ENCODE measurements at regions not wholly inside any gene's neighbourhood (a gene's known extent, or its start where the extent isn't known, plus 50 kb on each side); places are given as distances from the start of the nearest gene placed in this dataset.
A peak's percentile ranks its signal among the peaks of the same experiment; 100 is the strongest.

DNA sequence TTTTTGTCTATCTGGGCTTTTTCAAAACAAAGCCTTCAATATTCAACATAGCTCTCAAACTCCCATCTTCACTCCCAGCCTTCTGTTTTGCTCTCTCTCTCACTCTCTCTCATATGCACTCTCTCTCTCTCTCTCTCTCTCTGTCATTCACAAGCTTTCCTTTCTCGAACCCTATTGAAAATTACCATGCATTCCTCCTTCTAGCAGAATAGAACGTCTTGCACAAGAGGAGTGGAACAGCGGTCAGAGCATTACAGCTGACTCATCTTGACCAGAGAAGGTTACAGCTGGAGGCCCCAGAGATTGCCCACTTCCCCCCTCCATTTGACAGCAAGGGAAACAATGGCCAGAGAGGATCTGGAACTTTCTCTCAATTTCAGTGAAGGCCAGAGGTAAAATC, 51.0 kb upstream of the LIFR start:
- Histone ChIP-seq H3K36me3 (ENCODE audit: control insufficient read depth, insufficient read depth, low read length) (no peaks in the 10 kb centered on the region), H3K4me3 (ENCODE audit: low read length) (no peak overlapping the region), H3K4me1 (ENCODE audit: control insufficient read depth, insufficient read depth, low read length) (no peaks in the 10 kb centered on the region), H3K27ac (ENCODE audit: low read length) (no peak overlapping the region), H3K27me3 (ENCODE audit: control insufficient read depth, insufficient read depth, low read length) (no peaks in the 10 kb centered on the region), H3K9me3 (replicated peaks; ENCODE audit: control insufficient read depth, low read depth, low read length) (no peaks in the 10 kb centered on the region)
- no peak for DNase-seq
- 60% methylated on average over 2 of the region's 3 CpGs for WGBS (ENCODE audit: insufficient coverage)

DNA sequence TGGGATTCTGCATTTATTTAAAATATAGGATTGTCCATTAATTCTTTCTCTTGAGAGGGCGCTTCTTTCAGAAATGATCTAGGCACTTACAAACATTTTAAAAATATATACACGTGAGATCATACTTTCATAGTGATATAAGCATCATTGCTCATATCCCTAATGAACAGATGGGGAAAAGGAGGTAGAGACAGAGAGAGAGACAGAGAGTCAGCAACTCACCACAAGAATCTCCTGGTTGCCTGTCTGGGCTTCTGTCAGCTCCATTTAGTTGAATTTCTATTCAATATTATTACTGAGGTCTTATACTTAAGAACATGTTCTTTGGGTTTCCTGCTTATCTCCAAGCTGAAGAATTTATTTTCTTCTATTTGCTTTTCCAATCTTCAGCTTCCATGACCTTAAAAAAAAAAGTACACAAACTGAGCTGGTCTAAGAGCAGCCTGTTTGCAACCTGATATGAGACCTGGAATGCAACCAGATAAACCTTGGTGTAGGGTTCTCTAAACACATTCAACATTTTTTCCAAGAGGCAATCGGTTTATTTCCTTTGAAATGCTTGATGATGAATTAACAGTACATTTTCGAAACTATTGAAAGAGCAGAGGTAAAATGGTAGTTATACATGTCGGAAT, 51.6 kb upstream of the LIFR start:
- no peak for DNase-seq
- Histone ChIP-seq H3K4me1 (ENCODE audit: control insufficient read depth, insufficient read depth, low read length) (no peaks in the 10 kb centered on the region), H3K36me3 (ENCODE audit: control insufficient read depth, insufficient read depth, low read length) (no peaks in the 10 kb centered on the region), H3K4me3 (ENCODE audit: low read length) (no peak overlapping the region), H3K27me3 (ENCODE audit: control insufficient read depth, insufficient read depth, low read length) (no peaks in the 10 kb centered on the region), H3K27ac (ENCODE audit: low read length) (no peak overlapping the region), H3K9me3 (replicated peaks; ENCODE audit: control insufficient read depth, low read depth, low read length) (no peaks in the 10 kb centered on the region)
- no CpG with 5 or more reads among the region's 5 CpGs for WGBS (ENCODE audit: insufficient coverage)

DNA sequence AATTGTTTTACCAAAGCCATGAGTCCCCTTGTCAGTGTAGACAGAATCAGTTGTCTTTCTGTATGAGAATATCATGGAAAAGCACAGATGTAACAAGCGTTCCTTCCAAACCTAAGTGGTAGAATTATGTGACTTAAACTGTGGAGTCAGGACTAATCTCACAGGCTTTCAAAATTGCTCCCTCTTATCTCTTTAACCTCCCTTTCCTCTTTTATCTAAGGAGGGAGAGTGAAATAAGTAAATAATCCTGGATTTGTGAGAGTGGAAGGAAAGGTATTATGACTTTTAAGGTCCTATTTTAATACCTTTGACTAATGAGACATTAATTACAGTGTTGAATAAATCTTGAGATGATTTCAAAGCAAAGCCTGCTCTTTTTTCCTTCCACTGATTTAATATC, 52.4 kb upstream of the LIFR start:
- Histone ChIP-seq H3K27ac (ENCODE audit: low read length) (no peak overlapping the region), H3K36me3 (ENCODE audit: control insufficient read depth, insufficient read depth, low read length) (no peaks in the 10 kb centered on the region), H3K4me3 (ENCODE audit: low read length) (no peak overlapping the region), H3K4me1 (ENCODE audit: control insufficient read depth, insufficient read depth, low read length) (no peaks in the 10 kb centered on the region), H3K9me3 (replicated peaks; ENCODE audit: control insufficient read depth, low read depth, low read length) (no peaks in the 10 kb centered on the region), H3K27me3 (ENCODE audit: control insufficient read depth, insufficient read depth, low read length) (no peaks in the 10 kb centered on the region)
- no peak for DNase-seq
- no CpG with 5 or more reads among the region's 1 CpG for WGBS (ENCODE audit: insufficient coverage)

GRCh38 chr5:38612851-38613250, 56.4 kb upstream of the LIFR start:
- H3K27ac ChIP-seq (ENCODE audit: low read length), result no peak overlapping the region
- H3K36me3 ChIP-seq (ENCODE audit: control insufficient read depth, insufficient read depth, low read length), result no peaks in the 10 kb centered on the region
- H3K27me3 ChIP-seq (ENCODE audit: control insufficient read depth, insufficient read depth, low read length), result no peaks in the 10 kb centered on the region
- H3K4me3 ChIP-seq (ENCODE audit: low read length), result no peak overlapping the region
- no peaks in the 10 kb centered on the region for H3K9me3 ChIP-seq (replicated peaks; ENCODE audit: control insufficient read depth, low read depth, low read length)
- peaks cover 2% of the 10 kb centered on the region for H3K4me1 ChIP-seq (ENCODE audit: control insufficient read depth, insufficient read depth, low read length)
- DNase-seq, result no peak

- Histone ChIP-seq H3K36me3 (ENCODE audit: control insufficient read depth, insufficient read depth, low read length) (no peaks in the 10 kb centered on the region), H3K4me1 (ENCODE audit: control insufficient read depth, insufficient read depth, low read length) (peaks cover 2% of the 10 kb centered on the region), H3K4me3 (ENCODE audit: low read length) (no peak overlapping the region), H3K27ac (ENCODE audit: low read length) (no peak overlapping the region), H3K9me3 (replicated peaks; ENCODE audit: control insufficient read depth, low read depth, low read length) (no peaks in the 10 kb centered on the region), H3K27me3 (ENCODE audit: control insufficient read depth, insufficient read depth, low read length) (no peaks in the 10 kb centered on the region)
- no CpG with 5 or more reads among the region's 3 CpGs for WGBS (ENCODE audit: insufficient coverage)
- DNase-seq, result no peak
These were observed 57.0 kb upstream of the LIFR start for GRCh38 chr5:38613490-38613889.

DNA sequence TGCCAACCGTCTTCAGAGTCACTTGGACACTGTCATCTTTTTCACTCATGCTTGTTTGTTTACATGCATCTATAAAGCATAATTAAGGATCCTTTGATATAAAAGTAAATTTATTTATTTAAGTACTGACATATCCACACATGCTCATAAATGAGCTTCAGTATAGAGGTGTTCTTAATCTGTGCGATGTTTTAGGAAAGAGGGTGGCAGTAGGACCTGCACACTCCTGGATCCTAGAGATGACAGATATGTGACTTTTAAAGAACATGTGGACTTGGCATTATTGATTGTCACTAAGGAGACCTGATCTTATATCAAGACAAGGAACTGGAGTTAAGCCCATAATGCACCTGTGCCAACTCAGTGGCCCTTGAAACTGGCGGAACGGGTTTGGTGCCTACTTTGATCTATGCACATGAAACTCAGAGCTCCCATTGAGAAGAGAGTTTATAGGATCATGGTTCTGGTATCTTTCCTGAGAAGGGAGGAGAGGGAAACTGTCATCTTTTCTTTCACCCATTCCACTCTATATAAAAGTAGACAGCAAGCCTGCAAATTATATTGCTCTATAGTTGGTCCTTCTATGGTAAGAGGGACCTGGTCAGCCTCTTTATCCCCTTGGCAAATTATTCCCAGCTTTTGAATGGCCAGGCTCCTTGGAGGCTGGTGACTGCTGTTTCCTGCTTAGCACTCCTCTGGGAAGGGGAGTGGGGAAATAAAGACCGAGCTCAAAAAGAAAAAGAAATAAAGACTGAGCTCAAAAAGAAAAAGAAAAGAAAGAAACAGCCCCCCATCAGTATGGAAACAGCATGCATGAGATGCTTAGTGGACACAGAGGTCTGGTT, 57.8 kb upstream of the LIFR start:
- Histone ChIP-seq H3K4me1 (ENCODE audit: control insufficient read depth, insufficient read depth, low read length) (peaks cover 2% of the 10 kb centered on the region), H3K36me3 (ENCODE audit: control insufficient read depth, insufficient read depth, low read length) (no peaks in the 10 kb centered on the region), H3K27me3 (ENCODE audit: control insufficient read depth, insufficient read depth, low read length) (no peaks in the 10 kb centered on the region), H3K4me3 (ENCODE audit: low read length) (no peak overlapping the region), H3K9me3 (replicated peaks; ENCODE audit: control insufficient read depth, low read depth, low read length) (no peaks in the 10 kb centered on the region), H3K27ac (ENCODE audit: low read length) (no peak overlapping the region)
- WGBS (ENCODE audit: insufficient coverage), result 80% methylated on average over 1 of the region's 5 CpGs
- no peak for DNase-seq

GRCh38 chr5:38615042-38615441, 58.6 kb upstream of the LIFR start:
- Histone ChIP-seq H3K4me3 (ENCODE audit: low read length) (no peak overlapping the region), H3K4me1 (ENCODE audit: control insufficient read depth, insufficient read depth, low read length) (peaks cover 2% of the 10 kb centered on the region), H3K27me3 (ENCODE audit: control insufficient read depth, insufficient read depth, low read length) (no peaks in the 10 kb centered on the region), H3K9me3 (replicated peaks; ENCODE audit: control insufficient read depth, low read depth, low read length) (peaks cover 3% of the 10 kb centered on the region), H3K27ac (ENCODE audit: low read length) (no peak overlapping the region), H3K36me3 (ENCODE audit: control insufficient read depth, insufficient read depth, low read length) (no peaks in the 10 kb centered on the region)
- no CpG with 5 or more reads among the region's 1 CpG for WGBS (ENCODE audit: insufficient coverage)
- DNase-seq, result no peak

DNA sequence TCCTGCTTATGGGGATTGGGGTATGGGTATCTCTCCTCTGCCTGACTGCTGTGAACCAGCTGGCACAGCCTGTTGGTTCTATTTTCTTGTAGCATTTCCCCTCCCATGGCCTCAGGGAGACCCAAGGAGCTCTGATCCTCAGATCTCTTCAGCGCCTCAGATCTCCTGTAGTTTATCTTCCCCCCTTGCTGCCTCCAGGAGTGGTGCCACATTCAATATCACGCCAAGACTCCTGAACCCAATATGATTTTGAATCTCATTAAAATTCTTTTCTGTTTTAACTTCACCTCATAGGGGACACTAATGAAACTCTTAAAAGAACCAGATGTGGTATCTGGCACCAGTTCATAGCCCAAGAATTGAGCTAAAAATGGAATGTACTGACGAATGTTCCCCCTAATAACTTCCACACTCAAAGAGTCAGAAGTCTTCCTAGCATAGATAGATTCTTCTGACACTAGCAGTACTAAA, 59.6 kb upstream of the LIFR start:
- WGBS (ENCODE audit: insufficient coverage), result 35% methylated on average over 2 of the region's 3 CpGs
- Histone ChIP-seq H3K27ac (ENCODE audit: low read length) (no peak overlapping the region), H3K4me3 (ENCODE audit: low read length) (no peak overlapping the region), H3K9me3 (replicated peaks; ENCODE audit: control insufficient read depth, low read depth, low read length) (peaks cover 3% of the 10 kb centered on the region), H3K27me3 (ENCODE audit: control insufficient read depth, insufficient read depth, low read length) (no peaks in the 10 kb centered on the region), H3K36me3 (ENCODE audit: control insufficient read depth, insufficient read depth, low read length) (no peaks in the 10 kb centered on the region), H3K4me1 (ENCODE audit: control insufficient read depth, insufficient read depth, low read length) (peaks cover 2% of the 10 kb centered on the region)
- DNase-seq, result peak; percentile 64

GRCh38 chr5:38618154-38618553, 61.7 kb upstream of the LIFR start:
- no peak for DNase-seq
- Histone ChIP-seq H3K27me3 (ENCODE audit: control insufficient read depth, insufficient read depth, low read length) (no peaks in the 10 kb centered on the region), H3K4me3 (ENCODE audit: low read length) (no peak overlapping the region), H3K36me3 (ENCODE audit: control insufficient read depth, insufficient read depth, low read length) (no peaks in the 10 kb centered on the region), H3K9me3 (replicated peaks; ENCODE audit: control insufficient read depth, low read depth, low read length) (peaks cover 3% of the 10 kb centered on the region), H3K27ac (ENCODE audit: low read length) (no peak overlapping the region), H3K4me1 (ENCODE audit: control insufficient read depth, insufficient read depth, low read length) (peaks cover 2% of the 10 kb centered on the region)
- WGBS (ENCODE audit: insufficient coverage), result no CpG with 5 or more reads among the region's 1 CpG

GRCh38 chr5:38621331-38621730, 64.9 kb upstream of the LIFR start:
- DNase-seq, result no peak
- no peak overlapping the region for H3K27ac ChIP-seq (ENCODE audit: low read length)
- no peaks in the 10 kb centered on the region for H3K4me1 ChIP-seq (ENCODE audit: control insufficient read depth, insufficient read depth, low read length)
- no peaks in the 10 kb centered on the region for H3K27me3 ChIP-seq (ENCODE audit: control insufficient read depth, insufficient read depth, low read length)
- no peak overlapping the region for H3K4me3 ChIP-seq (ENCODE audit: low read length)
- peaks cover 3% of the 10 kb centered on the region for H3K9me3 ChIP-seq (replicated peaks; ENCODE audit: control insufficient read depth, low read depth, low read length)
- no peaks in the 10 kb centered on the region for H3K36me3 ChIP-seq (ENCODE audit: control insufficient read depth, insufficient read depth, low read length)

Data from muscle of leg (tissue), 3 donors.